Esophagus muscularis mucosa (tissue), 4 donors: ENCODE measurements at regions not wholly inside any gene's neighbourhood (a gene's known extent, or its start where the extent isn't known, plus 50 kb on each side); places are given as distances from the start of the nearest gene placed in this dataset.

Experiments used
- EP300 ChIP-seq: sonication (generic); formaldehyde crosslinking; IDR thresholded peaks from one replicate; pipeline ENCODE4 v1.6.1; 2017; ENCODE audit warnings: antibody characterized with exemption
- POLR2A ChIP-seq: fragments of 450-650 bp; IDR thresholded peaks from one replicate; pipeline ENCODE4 v1.6.1; 2017; ENCODE audit warnings: antibody characterized with exemption, moderate library complexity, mild to moderate bottlenecking, low read depth
- POLR2AphosphoS5 ChIP-seq, 2 donors: sonication (generic); formaldehyde crosslinking; IDR thresholded peaks; one replicate each; pipeline ENCODE4 v1.6.1; 2017; ENCODE audit warnings: antibody characterized with exemption in 2 of 2
- TF ChIP-seq, protein P1 (sequence below), 3 experiments: fragments of 200-600 bp in 2 of 3; fragments of 450-650 bp in 1 of 3; sonication (generic) in 2 of 3; IDR thresholded peaks; one replicate each; pipeline ENCODE4 v1.5.1; 2017 to 2019; ENCODE audit warnings: antibody characterized with exemption in 3 of 3, mild to moderate bottlenecking in 2 of 3, moderate library complexity in 1 of 3

DNA sequence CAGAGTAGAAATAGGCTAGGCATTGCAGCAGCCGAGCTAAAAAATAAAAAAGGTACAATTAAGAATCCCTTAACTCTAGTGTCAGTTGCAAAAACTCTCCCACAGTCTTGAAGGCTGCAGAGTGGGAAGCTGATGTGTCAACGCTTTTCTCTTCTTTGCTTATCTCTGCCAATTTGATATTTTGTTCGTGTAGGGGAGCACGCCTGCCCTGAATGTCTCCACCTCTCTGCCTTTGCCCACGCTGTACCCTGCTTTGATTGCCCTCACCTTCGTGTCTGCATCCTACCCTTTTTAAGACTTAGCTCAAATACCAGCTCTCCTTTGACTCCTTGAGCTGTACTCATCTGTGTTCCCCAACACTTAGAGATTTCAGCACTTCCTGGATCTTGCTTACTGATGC, 155.4 kb upstream of the CADPS start:
- TF ChIP-seq, protein P1, sequence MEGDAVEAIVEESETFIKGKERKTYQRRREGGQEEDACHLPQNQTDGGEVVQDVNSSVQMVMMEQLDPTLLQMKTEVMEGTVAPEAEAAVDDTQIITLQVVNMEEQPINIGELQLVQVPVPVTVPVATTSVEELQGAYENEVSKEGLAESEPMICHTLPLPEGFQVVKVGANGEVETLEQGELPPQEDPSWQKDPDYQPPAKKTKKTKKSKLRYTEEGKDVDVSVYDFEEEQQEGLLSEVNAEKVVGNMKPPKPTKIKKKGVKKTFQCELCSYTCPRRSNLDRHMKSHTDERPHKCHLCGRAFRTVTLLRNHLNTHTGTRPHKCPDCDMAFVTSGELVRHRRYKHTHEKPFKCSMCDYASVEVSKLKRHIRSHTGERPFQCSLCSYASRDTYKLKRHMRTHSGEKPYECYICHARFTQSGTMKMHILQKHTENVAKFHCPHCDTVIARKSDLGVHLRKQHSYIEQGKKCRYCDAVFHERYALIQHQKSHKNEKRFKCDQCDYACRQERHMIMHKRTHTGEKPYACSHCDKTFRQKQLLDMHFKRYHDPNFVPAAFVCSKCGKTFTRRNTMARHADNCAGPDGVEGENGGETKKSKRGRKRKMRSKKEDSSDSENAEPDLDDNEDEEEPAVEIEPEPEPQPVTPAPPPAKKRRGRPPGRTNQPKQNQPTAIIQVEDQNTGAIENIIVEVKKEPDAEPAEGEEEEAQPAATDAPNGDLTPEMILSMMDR (IDR thresholded peaks at IDR 0.05), result no peak
- no peak for TF ChIP-seq POLR2AphosphoS5 (IDR thresholded peaks at IDR 0.05)
- no peak for TF ChIP-seq EP300
- no peak for TF ChIP-seq POLR2A
